HG02870 (cell line): ENCODE measurements at regions not wholly inside any gene's neighbourhood (a gene's known extent, or its start where the extent isn't known, plus 50 kb on each side); places are given as distances from the start of the nearest gene placed in this dataset.

Experiments used
- ATAC-seq: cut with Tn5 transposase; IDR thresholded peaks from one replicate; pipeline ENCODE4 v1.9.1; 2021; ENCODE audit warnings: mild to moderate bottlenecking, moderate library complexity; ENCODE audit not compliant: unreplicated experiment

GRCh38 chr17:74040291-74040690, 163.2 kb upstream of the RPL38 start:
- ATAC-seq, result no peak

- no peak for ATAC-seq
Observed at GRCh38 chr17:74040729-74041128, 162.7 kb upstream of the RPL38 start.

- ATAC-seq, result no peak
Observed at GRCh38 chr17:74041869-74042640, 161.4 kb upstream of the RPL38 start.

GRCh38 chr17:74042744-74043486, 160.6 kb upstream of the RPL38 start:
- no peak for ATAC-seq

GRCh38 chr17:74043976-74044375, 159.5 kb upstream of the RPL38 start:
- ATAC-seq, result no peak

- ATAC-seq, result no peak
Observed at GRCh38 chr17:74045608-74046280, 157.7 kb upstream of the RPL38 start.

GRCh38 chr17:74049167-74049966, 154.1 kb upstream of the RPL38 start:
- ATAC-seq, result no peak

- ATAC-seq, result no peak
Observed at GRCh38 chr17:74049967-74050458, 153.5 kb upstream of the RPL38 start.

- ATAC-seq, result no peak
Observed at GRCh38 chr17:74051348-74051747, 152.1 kb upstream of the RPL38 start.

GRCh38 chr17:74052993-74053711, 150.3 kb upstream of the RPL38 start:
- ATAC-seq, result no peak

GRCh38 chr17:74053712-74054078, 149.8 kb upstream of the RPL38 start:
- no peak for ATAC-seq

GRCh38 chr17:74054249-74054648, 149.2 kb upstream of the RPL38 start:
- ATAC-seq, result no peak

- ATAC-seq, result no peak
Observed at GRCh38 chr17:74055508-74056160, 147.8 kb upstream of the RPL38 start.

- no peak for ATAC-seq
Observed at GRCh38 chr17:74059479-74060240, 143.8 kb upstream of the RPL38 start.

- ATAC-seq, result no peak
Observed at GRCh38 chr17:74061758-74062157, 141.7 kb upstream of the RPL38 start.

- no peak for ATAC-seq
Observed at GRCh38 chr17:74062234-74062633, 141.2 kb upstream of the RPL38 start.

GRCh38 chr17:74063439-74063838, 140.0 kb upstream of the RPL38 start:
- ATAC-seq, result no peak

- ATAC-seq, result no peak
Observed at GRCh38 chr17:74070374-74070773, 133.1 kb upstream of the RPL38 start.
